HEK293 (cell line): ENCODE measurements at regions not wholly inside any gene's neighbourhood (a gene's known extent, or its start where the extent isn't known, plus 50 kb on each side); places are given as distances from the start of the nearest gene placed in this dataset.

Experiments used
- CTCF ChIA-PET: fragments of 350-600 bp; formaldehyde crosslinking; extraction: SDS; loops from one replicate; lab custom pipeline; 2021; ENCODE audit warnings: antibody characterized with exemption; lab: Yijun Ruan, JAX
- POLR2A ChIA-PET: fragments of 300-600 bp; formaldehyde crosslinking; extraction: SDS; loops from one replicate; lab custom pipeline; 2020; ENCODE audit warnings: antibody characterized with exemption, inconsistent platforms; lab: Yijun Ruan, JAX
- H3K27ac ChIP-seq: fragments of 200-500 bp; sonication (Bioruptor generic); 2 replicates; pipeline ENCODE4 v1.5.1; 2014; ENCODE audit warnings: low read depth, low read length, control low read depth, inconsistent platforms; ENCODE audit errors: extremely low read depth
- H3K36me3 ChIP-seq, 2 experiments: fragments of 200-500 bp in 1 of 2; sonication (Bioruptor generic) in 1 of 2; 1 replicate in 1 of 2; 2 replicates in 1 of 2; pipeline ENCODE4 v1.5.1; 2014 to 2017; ENCODE audit warnings: inconsistent platforms in 2 of 2, low read length in 2 of 2; ENCODE audit not compliant: control insufficient read depth in 2 of 2, insufficient read depth in 1 of 2
- H3K4me1 ChIP-seq: fragments of 200-500 bp; sonication (Bioruptor generic); 2 replicates; pipeline ENCODE4 v1.5.1; 2014; ENCODE audit warnings: mild to moderate bottlenecking, low read length, inconsistent platforms; ENCODE audit not compliant: control insufficient read depth, insufficient read depth
- H3K4me3 ChIP-seq: 2 replicates; pipeline ENCODE4 v1.5.1; 2011; ENCODE audit warnings: low read depth, mild to moderate bottlenecking, control low read depth, low read length, moderate library complexity
- H3K9me3 ChIP-seq: fragments of 200-500 bp; sonication (Bioruptor generic); 2 replicates; pipeline ENCODE4 v1.5.1; 2014; ENCODE audit warnings: low read depth, low read length, inconsistent platforms; ENCODE audit not compliant: control insufficient read depth, insufficient read depth
- AEBP2 ChIP-seq: fragments of 450-650 bp; formaldehyde crosslinking; IDR thresholded peaks from 2 replicates; pipeline ENCODE4 v1.5.1; 2016; ENCODE audit warnings: missing biosample characterization, missing genetic modification characterization, borderline replicate concordance
- BCL11B ChIP-seq: fragments of 450-650 bp; formaldehyde crosslinking; IDR thresholded peaks from 2 replicates; pipeline ENCODE4 v1.5.1; 2016; ENCODE audit warnings: low read depth, missing biosample characterization, missing genetic modification characterization
- KLF8 ChIP-seq: fragments of 450-650 bp; formaldehyde crosslinking; IDR thresholded peaks from 2 replicates; pipeline ENCODE4 v1.5.1; 2016; ENCODE audit warnings: missing biosample characterization, missing genetic modification characterization
- SALL2 ChIP-seq: fragments of 450-650 bp; formaldehyde crosslinking; IDR thresholded peaks from 2 replicates; pipeline ENCODE4 v1.5.0; 2017; ENCODE audit warnings: missing biosample characterization, mild to moderate bottlenecking, missing genetic modification characterization, borderline replicate concordance
- ZBTB20 ChIP-seq: fragments of 450-650 bp; formaldehyde crosslinking; IDR thresholded peaks from 2 replicates; pipeline ENCODE4 v1.5.1; 2016; ENCODE audit warnings: missing biosample characterization, missing genetic modification characterization
- ZNF155 ChIP-seq: fragments of 450-650 bp; formaldehyde crosslinking; IDR thresholded peaks from 2 replicates; pipeline ENCODE4 v1.5.1; 2016; ENCODE audit warnings: missing biosample characterization, missing genetic modification characterization
- ZNF16 ChIP-seq: fragments of 450-650 bp; formaldehyde crosslinking; IDR thresholded peaks from 2 replicates; pipeline ENCODE4 v1.5.1; 2016; ENCODE audit warnings: low read depth, missing biosample characterization, missing genetic modification characterization
- ZNF24 ChIP-seq: fragments of 450-650 bp; formaldehyde crosslinking; IDR thresholded peaks from 2 replicates; pipeline ENCODE4 v1.5.1; 2016; ENCODE audit warnings: missing biosample characterization, missing genetic modification characterization
- ZNF311 ChIP-seq: fragments of 450-650 bp; formaldehyde crosslinking; IDR thresholded peaks from 2 replicates; pipeline ENCODE4 v1.5.1; 2017; ENCODE audit warnings: missing biosample characterization, missing genetic modification characterization, borderline replicate concordance
- ZNF544 ChIP-seq: fragments of 450-650 bp; formaldehyde crosslinking; IDR thresholded peaks from 2 replicates; pipeline ENCODE4 v1.5.0; 2017; ENCODE audit warnings: missing biosample characterization, missing genetic modification characterization
- ZNF558 ChIP-seq: fragments of 450-650 bp; formaldehyde crosslinking; IDR thresholded peaks from 2 replicates; pipeline ENCODE4 v1.5.1; 2016; ENCODE audit warnings: missing biosample characterization, missing genetic modification characterization
- ZNF596 ChIP-seq: fragments of 450-650 bp; IDR thresholded peaks from 2 replicates; pipeline ENCODE4 v1.5.0; 2018; ENCODE audit warnings: missing biosample characterization, mild to moderate bottlenecking, missing genetic modification characterization, moderate library complexity
- ZNF610 ChIP-seq: fragments of 450-650 bp; formaldehyde crosslinking; IDR thresholded peaks from 2 replicates; pipeline ENCODE4 v1.5.1; 2016; ENCODE audit warnings: missing biosample characterization, missing genetic modification characterization, borderline replicate concordance
- ZNF654 ChIP-seq: fragments of 450-650 bp; formaldehyde crosslinking; IDR thresholded peaks from 2 replicates; pipeline ENCODE4 v1.5.1; 2016; ENCODE audit warnings: low read depth, missing biosample characterization, missing genetic modification characterization
- ZNF76 ChIP-seq: fragments of 450-650 bp; formaldehyde crosslinking; IDR thresholded peaks from 2 replicates; pipeline ENCODE4; 2016; ENCODE audit warnings: low read depth, missing biosample characterization, missing genetic modification characterization, borderline replicate concordance
- ZSCAN23 ChIP-seq: fragments of 450-650 bp; formaldehyde crosslinking; IDR thresholded peaks from 2 replicates; pipeline ENCODE4 v1.5.1; 2016; ENCODE audit warnings: missing biosample characterization, missing genetic modification characterization
- TF ChIP-seq, protein P1 (sequence below): fragments of 450-650 bp; formaldehyde crosslinking; IDR thresholded peaks from 2 replicates; pipeline ENCODE4 v1.5.1; 2017; ENCODE audit warnings: missing biosample characterization, mild to moderate bottlenecking, missing genetic modification characterization, moderate library complexity
- TF ChIP-seq, protein P2 (sequence below): fragments of 450-650 bp; formaldehyde crosslinking; conservative IDR thresholded peaks from 2 replicates; pipeline ENCODE4 v1.5.1; 2016; ENCODE audit warnings: low read depth, missing biosample characterization, missing genetic modification characterization
- TF ChIP-seq, protein P3 (sequence below): fragments of 450-650 bp; formaldehyde crosslinking; IDR thresholded peaks from 2 replicates; pipeline ENCODE4 v1.5.1; 2017; ENCODE audit warnings: missing biosample characterization, missing genetic modification characterization

DNA sequence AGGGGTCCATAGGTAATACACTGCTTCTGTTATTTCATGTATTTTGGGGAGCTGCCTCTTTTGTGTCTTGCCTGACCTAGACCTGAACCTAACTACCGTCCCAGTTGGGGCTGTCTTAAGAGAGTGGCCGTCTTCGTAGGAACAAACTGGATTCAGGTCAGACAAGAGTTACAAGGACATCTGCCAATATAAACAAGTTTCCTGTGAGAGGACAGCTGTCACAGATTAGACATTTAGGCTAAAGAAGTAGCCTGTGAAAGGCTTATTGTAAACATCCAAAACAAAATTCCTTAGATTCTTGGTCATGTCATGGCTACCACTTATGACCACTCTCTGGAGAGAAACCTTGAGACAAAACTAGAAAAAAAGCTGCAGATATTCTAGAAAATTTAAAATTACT is 797.6 kb upstream of the AADAT start:
- H3K4me1 ChIP-seq: no peaks in the 10 kb centered on the region
- CTCF ChIA-PET: no interaction called here
- no peak for TF ChIP-seq ZNF76 (tag by site-specific recombination)
- no peak for TF ChIP-seq SALL2 (tag by site-specific recombination)
- no peak for TF ChIP-seq BCL11B (tag by site-specific recombination)
- no peak for TF ChIP-seq ZSCAN23 (tag by site-specific recombination)
- no peak for TF ChIP-seq ZBTB20
- TF ChIP-seq, protein P1, sequence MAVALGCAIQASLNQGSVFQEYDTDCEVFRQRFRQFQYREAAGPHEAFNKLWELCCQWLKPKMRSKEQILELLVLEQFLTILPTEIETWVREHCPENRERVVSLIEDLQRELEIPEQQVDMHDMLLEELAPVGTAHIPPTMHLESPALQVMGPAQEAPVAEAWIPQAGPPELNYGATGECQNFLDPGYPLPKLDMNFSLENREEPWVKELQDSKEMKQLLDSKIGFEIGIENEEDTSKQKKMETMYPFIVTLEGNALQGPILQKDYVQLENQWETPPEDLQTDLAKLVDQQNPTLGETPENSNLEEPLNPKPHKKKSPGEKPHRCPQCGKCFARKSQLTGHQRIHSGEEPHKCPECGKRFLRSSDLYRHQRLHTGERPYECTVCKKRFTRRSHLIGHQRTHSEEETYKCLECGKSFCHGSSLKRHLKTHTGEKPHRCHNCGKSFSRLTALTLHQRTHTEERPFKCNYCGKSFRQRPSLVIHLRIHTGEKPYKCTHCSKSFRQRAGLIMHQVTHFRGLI (tag by site-specific recombination): no peak
- no peak for TF ChIP-seq ZNF311 (tag by site-specific recombination)
- no peak for TF ChIP-seq KLF8 (tag by site-specific recombination)
- H3K36me3 ChIP-seq: no peaks in the 10 kb centered on the region
- POLR2A ChIA-PET: no interaction called here
- H3K27ac ChIP-seq: no peak overlapping the region
- no peak overlapping the region for H3K4me3 ChIP-seq
- H3K9me3 ChIP-seq: no peaks in the 10 kb centered on the region

GRCh38 chr4:170884969-170885570 is 795.3 kb upstream of the AADAT start:
- Histone ChIP-seq H3K4me3 (no peak overlapping the region), H3K9me3 (no peaks in the 10 kb centered on the region), H3K36me3 (no peaks in the 10 kb centered on the region), H3K4me1 (no peaks in the 10 kb centered on the region), H3K27ac (no peak overlapping the region)
- ChIA-PET CTCF (no interaction called here), POLR2A (no interaction called here)
- TF ChIP-seq, protein P2, sequence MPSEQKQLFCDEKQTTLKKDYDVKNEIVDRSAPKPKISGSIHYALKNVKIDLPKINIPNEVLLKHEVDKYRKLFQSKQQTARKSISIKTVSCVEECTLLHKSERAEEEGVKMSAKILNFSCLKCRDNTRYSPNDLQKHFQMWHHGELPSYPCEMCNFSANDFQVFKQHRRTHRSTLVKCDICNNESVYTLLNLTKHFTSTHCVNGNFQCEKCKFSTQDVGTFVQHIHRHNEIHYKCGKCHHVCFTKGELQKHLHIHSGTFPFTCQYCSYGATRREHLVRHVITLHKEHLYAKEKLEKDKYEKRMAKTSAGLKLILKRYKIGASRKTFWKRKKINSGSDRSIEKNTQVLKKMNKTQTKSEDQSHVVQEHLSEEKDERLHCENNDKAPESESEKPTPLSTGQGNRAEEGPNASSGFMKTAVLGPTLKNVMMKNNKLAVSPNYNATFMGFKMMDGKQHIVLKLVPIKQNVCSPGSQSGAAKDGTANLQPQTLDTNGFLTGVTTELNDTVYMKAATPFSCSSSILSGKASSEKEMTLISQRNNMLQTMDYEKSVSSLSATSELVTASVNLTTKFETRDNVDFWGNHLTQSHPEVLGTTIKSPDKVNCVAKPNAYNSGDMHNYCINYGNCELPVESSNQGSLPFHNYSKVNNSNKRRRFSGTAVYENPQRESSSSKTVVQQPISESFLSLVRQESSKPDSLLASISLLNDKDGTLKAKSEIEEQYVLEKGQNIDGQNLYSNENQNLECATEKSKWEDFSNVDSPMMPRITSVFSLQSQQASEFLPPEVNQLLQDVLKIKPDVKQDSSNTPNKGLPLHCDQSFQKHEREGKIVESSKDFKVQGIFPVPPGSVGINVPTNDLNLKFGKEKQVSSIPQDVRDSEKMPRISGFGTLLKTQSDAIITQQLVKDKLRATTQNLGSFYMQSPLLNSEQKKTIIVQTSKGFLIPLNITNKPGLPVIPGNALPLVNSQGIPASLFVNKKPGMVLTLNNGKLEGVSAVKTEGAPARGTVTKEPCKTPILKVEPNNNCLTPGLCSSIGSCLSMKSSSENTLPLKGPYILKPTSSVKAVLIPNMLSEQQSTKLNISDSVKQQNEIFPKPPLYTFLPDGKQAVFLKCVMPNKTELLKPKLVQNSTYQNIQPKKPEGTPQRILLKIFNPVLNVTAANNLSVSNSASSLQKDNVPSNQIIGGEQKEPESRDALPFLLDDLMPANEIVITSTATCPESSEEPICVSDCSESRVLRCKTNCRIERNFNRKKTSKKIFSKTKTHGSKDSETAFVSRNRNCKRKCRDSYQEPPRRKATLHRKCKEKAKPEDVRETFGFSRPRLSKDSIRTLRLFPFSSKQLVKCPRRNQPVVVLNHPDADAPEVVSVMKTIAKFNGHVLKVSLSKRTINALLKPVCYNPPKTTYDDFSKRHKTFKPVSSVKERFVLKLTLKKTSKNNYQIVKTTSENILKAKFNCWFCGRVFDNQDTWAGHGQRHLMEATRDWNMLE: no peak
- TF ChIP-seq, protein P3, sequence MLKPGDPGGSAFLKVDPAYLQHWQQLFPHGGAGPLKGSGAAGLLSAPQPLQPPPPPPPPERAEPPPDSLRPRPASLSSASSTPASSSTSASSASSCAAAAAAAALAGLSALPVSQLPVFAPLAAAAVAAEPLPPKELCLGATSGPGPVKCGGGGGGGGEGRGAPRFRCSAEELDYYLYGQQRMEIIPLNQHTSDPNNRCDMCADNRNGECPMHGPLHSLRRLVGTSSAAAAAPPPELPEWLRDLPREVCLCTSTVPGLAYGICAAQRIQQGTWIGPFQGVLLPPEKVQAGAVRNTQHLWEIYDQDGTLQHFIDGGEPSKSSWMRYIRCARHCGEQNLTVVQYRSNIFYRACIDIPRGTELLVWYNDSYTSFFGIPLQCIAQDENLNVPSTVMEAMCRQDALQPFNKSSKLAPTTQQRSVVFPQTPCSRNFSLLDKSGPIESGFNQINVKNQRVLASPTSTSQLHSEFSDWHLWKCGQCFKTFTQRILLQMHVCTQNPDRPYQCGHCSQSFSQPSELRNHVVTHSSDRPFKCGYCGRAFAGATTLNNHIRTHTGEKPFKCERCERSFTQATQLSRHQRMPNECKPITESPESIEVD (tag by site-specific recombination): no peak
- TF ChIP-seq ZNF610: no peak
- no peak for TF ChIP-seq ZNF16 (tag by site-specific recombination)
- no peak for TF ChIP-seq ZNF544
- no peak for TF ChIP-seq ZNF311 (tag by site-specific recombination)
- TF ChIP-seq AEBP2: no peak
- no peak for TF ChIP-seq ZNF24
- TF ChIP-seq ZBTB20: no peak
- no peak for TF ChIP-seq ZNF558 (tag by site-specific recombination)
- no peak for TF ChIP-seq ZNF596 (tag by site-specific recombination)
- no peak for TF ChIP-seq ZNF155
- TF ChIP-seq ZNF654 (tag by site-specific recombination): no peak
